GM19043 (cell line): ENCODE measurements at regions not wholly inside any gene's neighbourhood (a gene's known extent, or its start where the extent isn't known, plus 50 kb on each side); places are given as distances from the start of the nearest gene placed in this dataset.
A peak's percentile ranks its signal among the peaks of the same experiment; 100 is the strongest.

Experiments
- ATAC-seq: cut with Tn5 transposase; IDR thresholded peaks from one replicate; pipeline ENCODE4 v1.9.1; 2021; ENCODE audit warnings: low read depth; ENCODE audit not compliant: unreplicated experiment

DNA sequence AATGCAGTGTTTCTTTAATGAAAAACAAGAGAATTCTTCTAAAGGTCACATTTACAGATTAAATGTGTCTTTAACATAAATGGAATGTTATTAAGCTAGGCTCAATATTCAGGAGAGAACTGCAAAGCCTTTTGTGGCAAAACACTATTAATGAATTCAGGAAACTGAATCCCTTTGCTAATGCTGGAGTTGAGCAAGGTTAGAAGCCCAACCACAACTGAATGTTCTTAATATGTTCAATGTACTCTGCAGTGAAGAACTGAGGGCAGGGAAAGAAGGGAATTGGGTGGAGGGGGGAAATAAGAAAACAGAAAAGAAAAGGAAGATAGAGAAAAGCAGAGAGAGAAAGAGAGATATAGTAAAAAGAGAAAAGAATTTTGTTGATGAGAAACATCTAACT lies 276.7 kb upstream of the TMEM161B start:
- no peak for ATAC-seq

DNA sequence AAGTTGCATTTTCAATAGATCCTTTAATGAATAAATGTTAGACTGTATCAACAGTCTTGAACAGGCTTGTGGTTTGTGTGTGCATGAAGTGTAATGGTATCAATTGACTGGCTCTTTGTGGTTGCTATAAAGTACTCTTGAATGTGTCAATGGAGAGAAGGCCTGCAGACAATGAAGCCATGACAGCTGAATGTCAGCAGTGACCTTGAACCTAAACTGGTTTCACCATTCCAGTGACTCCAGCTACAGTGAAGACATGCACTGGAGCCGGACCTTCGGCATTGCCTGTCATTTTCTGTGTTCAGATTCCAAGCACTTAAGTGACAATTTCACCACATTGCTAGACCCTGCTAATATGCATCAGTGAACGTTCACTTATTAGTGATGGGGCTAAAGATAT lies 276.0 kb upstream of the TMEM161B start:
- no peak for ATAC-seq

DNA sequence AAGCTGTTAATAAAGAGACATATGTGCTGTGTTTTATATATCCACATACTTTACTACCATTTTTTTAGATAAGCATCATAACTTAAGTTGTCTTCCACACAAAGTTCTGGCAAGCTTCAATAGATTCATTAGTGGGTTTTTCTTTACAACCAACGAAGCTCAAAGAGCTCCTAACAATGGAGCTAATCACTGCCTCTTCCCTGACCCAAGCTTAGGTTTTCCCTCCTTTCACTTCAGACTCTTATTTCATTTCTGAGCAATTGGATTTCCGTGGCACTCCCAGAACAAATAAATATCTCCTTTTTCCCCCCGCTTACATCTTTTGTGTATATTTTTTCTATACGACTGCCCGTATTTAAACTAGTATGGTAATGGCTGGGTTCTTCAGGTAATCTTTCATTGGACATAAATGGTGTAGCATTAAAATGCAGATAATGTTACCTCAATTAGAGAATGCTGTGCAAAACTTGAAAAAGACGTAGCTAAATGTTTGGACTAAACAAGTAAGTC lies 275.5 kb upstream of the TMEM161B start:
- ATAC-seq: no peak

DNA sequence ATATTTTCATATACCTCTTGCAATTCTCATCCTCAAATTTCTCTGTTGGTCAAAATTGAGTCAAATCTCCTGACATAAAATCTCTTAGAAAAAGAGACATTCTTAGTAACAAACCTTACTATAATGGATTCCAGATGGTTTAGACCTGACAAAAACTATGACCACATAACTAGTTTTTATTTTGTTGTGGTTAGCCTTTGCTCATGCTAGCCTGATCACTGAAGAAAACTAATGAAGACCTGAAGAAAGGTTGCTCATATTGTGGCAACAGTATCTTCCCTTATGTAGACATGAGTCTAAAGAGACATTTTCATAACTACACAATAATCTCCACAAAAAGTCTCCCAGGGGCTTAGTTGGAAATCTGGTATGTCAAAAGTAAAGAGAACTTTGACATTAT lies 274.1 kb upstream of the TMEM161B start:
- ATAC-seq: no peak

DNA sequence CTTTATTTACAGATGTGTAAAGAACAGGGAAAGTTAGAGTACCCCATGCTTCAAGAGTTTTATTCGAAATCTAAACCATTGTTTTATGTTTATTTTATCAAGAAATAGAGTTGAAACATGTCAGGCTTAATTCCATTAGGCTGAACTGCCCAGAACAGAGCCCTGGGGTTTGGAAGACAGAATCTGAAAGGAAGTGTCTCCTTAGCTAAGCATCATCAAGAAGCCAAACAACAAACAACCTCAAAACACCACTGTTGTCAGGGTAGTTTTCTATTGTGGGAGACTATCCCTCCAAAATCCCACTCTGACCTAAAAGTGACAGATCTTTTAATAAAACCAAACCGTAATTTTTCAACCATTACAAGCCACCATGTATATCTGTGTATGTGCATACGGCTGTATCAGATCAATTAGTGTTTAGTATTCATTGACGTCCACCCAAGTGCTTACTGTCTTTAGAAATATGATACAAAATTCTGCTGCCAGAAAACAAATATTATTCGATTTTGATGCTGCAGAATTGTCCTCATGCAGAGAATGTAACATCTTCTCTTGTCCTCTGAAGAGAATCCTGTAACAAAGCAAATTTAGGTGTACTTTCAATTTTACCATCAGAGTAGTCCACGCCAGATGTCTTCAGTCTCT lies 271.9 kb upstream of the TMEM161B start:
- ATAC-seq: no peak

DNA sequence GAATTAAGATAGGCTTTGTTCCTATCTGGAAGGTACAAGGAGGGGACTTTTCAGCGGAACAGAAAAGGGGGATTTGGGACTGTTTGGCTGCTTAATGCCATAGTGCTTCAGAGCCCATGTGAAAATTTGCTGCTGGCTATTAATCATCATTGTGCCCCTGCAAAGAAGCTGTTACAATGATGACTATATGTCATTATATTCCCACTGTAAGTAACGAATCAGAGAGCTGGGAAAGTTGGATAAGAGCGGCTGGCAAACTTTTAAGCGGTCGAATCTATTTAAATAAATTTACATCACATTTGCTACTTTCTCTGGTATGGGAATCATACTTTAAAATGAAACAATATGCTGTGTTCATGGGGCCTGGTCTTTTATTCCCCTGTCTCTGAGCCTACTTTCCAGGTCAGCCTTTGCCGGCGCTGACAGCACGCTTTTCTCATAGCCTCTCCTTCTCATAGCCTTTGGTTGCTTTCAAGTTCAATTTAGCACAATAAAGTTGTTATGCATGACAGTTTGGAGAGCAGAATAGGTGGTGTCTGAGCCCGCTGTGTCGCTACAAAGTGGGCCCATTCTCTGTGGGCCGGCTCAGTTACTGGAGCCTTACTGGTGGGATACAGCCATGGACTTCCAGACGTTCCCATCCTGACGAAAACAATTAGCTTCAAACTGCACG lies 271.2 kb upstream of the TMEM161B start:
- ATAC-seq: no peak

- ATAC-seq: no peak
Observed at GRCh38 chr5:88539026-88539425, 270.4 kb upstream of the TMEM161B start.

- no peak for ATAC-seq
Observed at GRCh38 chr5:88536146-88536545, 267.5 kb upstream of the TMEM161B start.

DNA sequence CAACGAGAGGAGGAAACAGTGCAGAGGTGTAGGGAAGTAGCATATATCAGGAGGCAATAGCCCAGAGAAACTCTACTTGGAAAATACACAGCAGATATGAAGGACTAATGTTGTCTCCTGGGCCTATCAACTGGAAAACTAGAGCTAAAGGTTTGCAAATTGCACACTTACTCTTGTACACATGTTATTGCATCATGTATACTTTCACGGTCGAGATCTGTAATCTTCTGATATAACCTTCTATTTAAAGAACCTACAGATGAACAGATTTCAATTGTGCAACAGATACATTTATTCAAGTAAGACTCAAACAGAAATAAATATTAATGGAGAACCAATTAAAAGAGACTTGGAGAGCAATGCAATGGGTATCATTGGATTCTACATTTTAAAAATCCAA lies 256.3 kb upstream of the TMEM161B start:
- no peak for ATAC-seq

GRCh38 chr5:88519066-88519465 lies 250.4 kb upstream of the TMEM161B start:
- no peak for ATAC-seq

DNA sequence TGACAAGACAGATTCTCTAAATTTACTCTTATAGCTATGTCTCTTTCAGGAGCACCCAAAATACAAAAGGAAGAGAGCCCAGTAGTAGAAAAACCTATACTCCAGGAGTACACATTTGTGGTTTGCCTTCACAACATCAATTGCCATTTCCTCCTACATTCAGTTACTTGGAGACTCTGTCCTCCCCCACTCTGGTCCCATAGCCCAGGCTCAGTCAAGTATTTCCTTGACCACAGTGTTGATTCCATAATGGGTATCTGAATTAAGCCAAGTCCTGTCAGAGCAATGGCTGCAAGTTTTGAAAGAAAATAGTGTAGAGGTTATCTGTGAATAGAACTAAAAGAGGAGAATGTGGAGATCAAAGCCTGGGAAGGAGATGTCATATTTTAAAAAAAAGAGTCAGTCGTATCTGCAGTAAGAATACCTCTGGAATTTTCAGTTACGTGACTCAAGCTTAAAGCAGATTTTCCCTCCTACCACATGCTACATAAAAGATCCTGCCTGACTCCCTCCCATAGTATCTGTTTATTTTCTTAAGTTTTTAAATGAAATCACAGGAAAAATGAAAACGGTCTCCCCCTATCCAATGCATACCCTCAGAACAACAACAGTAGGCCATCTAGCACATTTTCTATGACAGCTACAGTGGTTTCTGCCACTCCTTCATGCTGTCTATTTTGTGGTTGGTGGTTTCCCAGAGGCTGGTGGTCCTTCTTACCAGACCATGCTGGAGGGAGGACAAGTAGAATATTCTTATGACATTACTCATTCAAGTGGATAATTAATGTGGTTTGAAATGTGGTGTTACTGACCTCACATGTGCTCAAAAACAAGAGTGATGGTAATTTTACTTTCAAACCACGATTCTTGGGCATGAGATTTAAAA lies 249.7 kb upstream of the TMEM161B start:
- no peak for ATAC-seq

GRCh38 chr5:88515881-88516819 lies 247.5 kb upstream of the TMEM161B start:
- ATAC-seq: no peak

DNA sequence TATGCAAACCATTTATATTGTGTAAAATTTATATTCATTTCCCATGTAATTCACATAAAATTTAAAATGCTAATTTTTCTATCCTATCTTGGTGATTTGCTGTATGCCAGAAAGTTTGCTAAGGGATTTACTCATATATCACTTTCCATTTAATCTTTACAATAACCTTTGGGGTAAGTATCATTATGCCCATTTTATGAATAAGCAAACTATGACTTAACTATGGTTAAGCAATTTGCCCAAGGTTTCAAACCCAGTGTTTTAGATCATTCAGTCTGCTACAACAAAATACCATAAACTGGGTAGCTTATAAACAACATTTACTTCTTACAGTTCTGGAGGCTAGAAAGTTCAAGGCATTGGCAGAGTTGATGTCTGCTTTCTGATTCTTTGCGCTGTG lies 246.4 kb upstream of the TMEM161B start:
- no peak for ATAC-seq

DNA sequence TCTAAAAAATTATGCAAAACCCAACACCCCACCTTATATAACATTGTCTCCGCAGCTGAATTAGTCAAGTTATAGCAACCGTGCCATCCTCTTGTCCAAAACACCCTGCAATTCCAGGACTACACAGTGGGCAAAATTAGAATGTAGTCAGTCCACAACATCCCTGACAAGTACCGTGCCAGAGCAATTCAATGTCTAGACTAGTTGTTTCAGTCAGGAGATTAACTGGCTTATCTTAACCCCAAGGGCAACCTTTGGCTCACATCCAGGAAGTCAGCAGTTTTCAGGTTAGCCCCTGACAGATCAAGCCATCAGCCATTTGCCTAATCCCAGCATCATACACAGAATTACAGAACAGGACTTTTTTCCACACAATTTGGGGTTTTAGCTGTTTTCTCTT lies 240.8 kb upstream of the TMEM161B start:
- ATAC-seq: no peak

GRCh38 chr5:88507261-88507660 lies 238.6 kb upstream of the TMEM161B start:
- ATAC-seq: no peak

GRCh38 chr5:88503406-88503805 lies 234.8 kb upstream of the TMEM161B start:
- ATAC-seq: no peak

DNA sequence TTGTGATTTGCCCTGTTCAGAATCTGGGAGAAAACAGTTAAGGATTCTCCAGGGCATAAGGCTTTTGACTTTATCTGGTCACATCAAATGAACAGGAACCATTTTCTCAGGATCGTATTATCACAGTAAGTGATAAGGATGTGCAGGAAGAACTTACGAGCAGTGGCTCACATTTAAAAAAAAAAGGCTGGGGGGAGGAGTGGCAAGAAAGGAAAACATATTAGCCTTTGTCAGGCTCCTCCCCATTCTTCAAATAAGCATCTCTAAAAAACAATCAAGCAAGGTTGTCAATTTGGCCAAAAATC lies 234.3 kb upstream of the TMEM161B start:
- ATAC-seq: no peak

DNA sequence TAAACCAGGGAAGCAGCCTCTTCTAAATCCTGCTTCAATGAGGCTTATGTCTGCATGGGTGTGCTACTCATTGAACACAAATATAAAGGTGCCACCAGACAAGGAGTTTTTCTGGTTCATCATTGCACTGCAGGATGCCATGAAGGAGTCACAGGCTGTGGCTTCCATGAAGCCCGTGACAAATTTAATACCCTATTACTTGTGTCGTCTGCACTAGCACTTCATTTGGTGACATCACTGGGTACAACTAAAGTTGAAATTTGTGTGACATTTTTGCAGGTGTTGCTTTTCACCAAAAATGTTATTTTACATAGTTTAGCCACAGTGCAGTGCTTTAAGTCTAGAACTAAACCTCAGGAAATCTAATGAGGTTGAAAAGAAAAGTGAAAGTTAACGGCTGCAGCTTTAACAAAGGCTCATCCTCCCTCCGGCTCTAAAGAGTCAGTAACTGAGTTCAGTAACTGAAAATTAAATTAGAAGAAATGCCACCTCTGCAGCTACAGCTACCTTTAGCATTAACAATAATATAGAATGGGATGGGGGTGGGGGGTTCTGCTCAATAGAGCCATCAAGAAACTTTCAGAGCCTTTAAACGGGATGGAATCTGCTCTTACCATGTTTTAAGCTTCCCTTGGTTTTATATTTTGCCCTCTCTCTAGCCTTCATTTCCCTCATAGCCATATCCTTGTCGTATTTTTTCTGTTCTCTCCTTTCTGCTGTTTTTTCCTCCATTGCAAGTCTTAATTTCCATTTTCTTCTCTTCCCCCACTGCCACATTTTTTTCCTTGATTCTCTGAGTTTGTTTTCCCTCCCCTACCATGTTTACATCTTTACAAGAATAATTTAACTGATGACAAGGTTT lies 233.8 kb upstream of the TMEM161B start:
- ATAC-seq: peak; percentile 91

GRCh38 chr5:88495810-88496209 lies 227.2 kb upstream of the TMEM161B start:
- no peak for ATAC-seq

- no peak for ATAC-seq
Observed at GRCh38 chr5:88490874-88491273, 222.2 kb upstream of the TMEM161B start.
